Lung (tissue), 11 donors: ENCODE measurements at regions not wholly inside any gene's neighbourhood (a gene's known extent, or its start where the extent isn't known, plus 50 kb on each side); places are given as distances from the start of the nearest gene placed in this dataset.

Source experiments
- ATAC-seq: fragments of 200-7000 bp; cut with Tn5 transposase; one replicate; pipeline ENCODE4 v1.9.1; 2020; ENCODE audit warnings: moderate number of reproducible peaks; ENCODE audit not compliant: insufficient read depth, low FRiP score
- DNase-seq, 3 donors: peaks; one replicate each; pipeline ENCODE4 v3.0.0-alpha.2; 2013 to 2017
- H3K27ac ChIP-seq, 2 donors: one replicate each; pipeline ENCODE4 v1.5.1; 2013; ENCODE audit warnings: mild to moderate bottlenecking in 2 of 2, moderate library complexity in 2 of 2, control low read depth in 1 of 2, inconsistent platforms in 1 of 2, low read depth in 1 of 2, low read length in 1 of 2
- H3K27me3 ChIP-seq, 3 donors: one replicate each; pipeline ENCODE4 v1.5.1; 2013; ENCODE audit warnings: low read length in 2 of 3; ENCODE audit not compliant: control insufficient read depth in 3 of 3, insufficient read depth in 3 of 3
- H3K36me3 ChIP-seq, 4 donors: one replicate each; pipeline ENCODE4 v1.5.1; 2013; ENCODE audit warnings: low read length in 4 of 4, mild to moderate bottlenecking in 1 of 4, moderate library complexity in 1 of 4; ENCODE audit not compliant: control insufficient read depth in 4 of 4, insufficient read depth in 4 of 4
- H3K4me1 ChIP-seq, 5 donors: one replicate each; pipeline ENCODE4 v1.5.1; 2013; ENCODE audit warnings: low read length in 5 of 5, mild to moderate bottlenecking in 2 of 5, moderate library complexity in 1 of 5; ENCODE audit not compliant: control insufficient read depth in 5 of 5, insufficient read depth in 5 of 5
- H3K4me3 ChIP-seq: one replicate; pipeline ENCODE4 v1.5.1; 2013; ENCODE audit warnings: mild to moderate bottlenecking, control low read depth, moderate library complexity
- H3K9ac ChIP-seq, 2 donors: one replicate each; pipeline ENCODE4 v1.5.1; 2013; ENCODE audit warnings: low read length in 2 of 2, control low read depth in 1 of 2; ENCODE audit not compliant: insufficient read depth in 1 of 2
- H3K9me3 ChIP-seq, 4 donors: one replicate each; pipeline ENCODE4 v1.5.1; 2013; ENCODE audit warnings: low read length in 3 of 4, mild to moderate bottlenecking in 1 of 4, moderate library complexity in 1 of 4; ENCODE audit not compliant: control insufficient read depth in 4 of 4, insufficient read depth in 3 of 4
- CTCF ChIP-seq: IDR thresholded peaks from 2 replicates; pipeline ENCODE4 v1.5.1; 2012; ENCODE audit warnings: mild to moderate bottlenecking; ENCODE audit errors: control extremely low read depth, extremely low read depth
- WGBS, 2 donors: extraction: QIAGEN DNeasy Blood & Tissue Kit; methylation state at CpG; one replicate each; pipeline ENCODE4 v1.1.7; 2013; 5-methylcytosine and 5-hydroxymethylcytosine counted together
- donor health status: control.
- donor health status: control.
- donor health status: Bipolar disorder and iron deficiency.
- donor health status: healthy.
- donor health status: DM: yes; HTN: yes; CAD: no.

- no peak for ATAC-seq
- no peak for DNase-seq
- no peaks in the 10 kb centered on the region for H3K36me3 ChIP-seq
- H3K27me3 ChIP-seq, result no peaks in the 10 kb centered on the region
- H3K27ac ChIP-seq, result no peak overlapping the region
- H3K9me3 ChIP-seq, result peaks cover 0 to 10% (median 5%) of the 10 kb centered on the region in 4 donors
- no peaks in the 10 kb centered on the region for H3K4me1 ChIP-seq
- no peak overlapping the region for H3K4me3 ChIP-seq
- no peak overlapping the region for H3K9ac ChIP-seq
- TF ChIP-seq CTCF, result no peak
Observed at GRCh38 chr9:78399153-78399552, 102.2 kb downstream of the PSAT1 start.

DNA sequence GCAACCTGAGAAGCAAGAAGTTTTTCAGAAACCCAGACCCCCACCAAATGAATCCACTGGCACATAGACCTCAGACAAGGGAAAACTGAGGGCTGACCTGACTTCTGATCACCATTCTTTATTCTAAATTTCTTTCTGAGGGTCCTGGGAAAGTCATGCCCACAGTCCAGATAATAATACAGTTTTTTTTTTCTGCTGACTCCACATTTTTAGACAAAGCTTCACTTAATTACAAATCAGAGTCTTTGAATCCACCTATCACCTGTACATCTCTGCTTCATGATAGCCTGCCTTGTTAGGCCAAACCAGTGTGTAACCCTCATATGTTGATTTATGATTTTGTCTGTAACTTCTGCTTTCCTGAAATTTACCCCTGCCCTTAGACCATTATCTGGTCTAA lies 103.6 kb downstream of the PSAT1 start:
- Histone ChIP-seq H3K27me3 (no peaks in the 10 kb centered on the region), H3K9ac (no peak overlapping the region), H3K9me3 (peaks cover 0 to 7% (median 0%) of the 10 kb centered on the region in 4 donors), H3K36me3 (no peaks in the 10 kb centered on the region), H3K4me1 (no peaks in the 10 kb centered on the region), H3K4me3 (no peak overlapping the region), H3K27ac (no peak overlapping the region)
- TF ChIP-seq CTCF, result no peak
- DNase-seq (no peak), ATAC-seq (no peak)

DNA sequence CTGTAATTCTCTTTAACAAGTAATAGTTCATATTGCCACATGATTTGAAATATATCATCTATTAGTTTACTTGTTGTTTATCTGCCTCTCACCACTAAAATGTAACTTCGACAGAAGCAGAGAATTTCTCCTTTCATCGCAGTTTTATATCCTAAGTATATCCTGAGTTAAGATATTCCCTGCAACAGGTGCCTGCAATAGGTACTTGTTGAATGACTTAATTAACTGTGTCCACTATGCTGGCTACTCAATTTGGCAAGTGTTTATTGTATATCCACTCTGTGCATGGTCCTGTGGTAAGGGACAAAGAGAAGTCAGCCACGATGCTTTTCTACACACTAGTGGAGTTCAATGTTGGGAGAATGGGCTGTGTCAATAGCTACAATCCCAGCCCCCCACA lies 108.5 kb downstream of the PSAT1 start:
- DNase-seq, result no peak
- 90 to 92% methylated on average over 3 of the region's 3 CpGs for WGBS, 2 donors

More for the DNA sequence above, 108.5 kb downstream of the PSAT1 start:
- Histone ChIP-seq H3K4me3 (no peak overlapping the region), H3K36me3 (no peaks in the 10 kb centered on the region), H3K9me3 (no peaks in the 10 kb centered on the region), H3K9ac (no peak overlapping the region), H3K27ac (no peak overlapping the region), H3K27me3 (no peaks in the 10 kb centered on the region), H3K4me1 (peaks cover 0 to 2% (median 0%) of the 10 kb centered on the region in 5 donors)
- no peak for TF ChIP-seq CTCF
- ATAC-seq, result no peak
